Caco-2 (cell line): ENCODE measurements at regions not wholly inside any gene's neighbourhood (a gene's known extent, or its start where the extent isn't known, plus 50 kb on each side); places are given as distances from the start of the nearest gene placed in this dataset.

Source experiments
- BruUV-seq: library from RNA; stranded (reverse); fragments of 400-500 nt; replicated peaks from 2 replicates; lab custom pipeline; 2021; lab: Mats Ljungman, UMichigan
- CTCF ChIA-PET: fragments of 300-600 bp; sonication (Branson Sonifier 250); formaldehyde crosslinking; loops from one replicate; lab custom pipeline; 2022; ENCODE audit warnings: antibody characterized with exemption; lab: Charles Lee
- POLR2A ChIA-PET: fragments of 300-600 bp; sonication (Branson Sonifier 250); formaldehyde crosslinking; loops from one replicate; lab custom pipeline; 2022; ENCODE audit warnings: antibody characterized with exemption; lab: Charles Lee
- DNase-seq, 2 experiments: peaks; one replicate each; pipeline versions ENCODE4 v3.0.0 to v3.0.0-alpha.2; 2020 to 2022
- H3K27me3 ChIP-seq: replicated peaks from 2 replicates; pipeline ENCODE4 v1.6.0; 2011; ENCODE audit warnings: low read length; ENCODE audit not compliant: control insufficient read depth, insufficient read depth
- H3K36me3 ChIP-seq: 2 replicates; pipeline ENCODE4 v1.5.1; 2011; ENCODE audit warnings: low read length; ENCODE audit not compliant: control insufficient read depth, insufficient read depth
- H3K4me1 ChIP-seq: fragments of 250-450 bp; sonication (Bioruptor Pico); 2 replicates; pipeline ENCODE4 v1.5.1; 2020; ENCODE audit warnings: mild to moderate bottlenecking
- H3K4me3 ChIP-seq: 2 replicates; pipeline ENCODE4 v1.5.1; 2011; ENCODE audit warnings: low read depth, mild to moderate bottlenecking, control low read depth, low read length
- H3K9me3 ChIP-seq: fragments of 250-450 bp; sonication (Bioruptor Pico); 2 replicates; pipeline ENCODE4 v1.5.1; 2020; ENCODE audit warnings: mild to moderate bottlenecking, moderate library complexity
- H3K27ac Mint-ChIP-seq: one replicate; pipeline ENCODE4 v1.8.0; 2022; ENCODE audit warnings: mixed read lengths; ENCODE audit not compliant: unreplicated experiment
- H3K27me3 Mint-ChIP-seq: one replicate; pipeline ENCODE4 v1.8.0; 2022; ENCODE audit warnings: mixed read lengths; ENCODE audit not compliant: insufficient read depth, unreplicated experiment
- H3K36me3 Mint-ChIP-seq: one replicate; pipeline ENCODE4 v1.8.0; 2022; ENCODE audit warnings: mild to moderate bottlenecking, mixed read lengths; ENCODE audit not compliant: insufficient read depth, unreplicated experiment
- H3K4me1 Mint-ChIP-seq: one replicate; pipeline ENCODE4 v1.8.0; 2022; ENCODE audit warnings: low read depth, mixed read lengths; ENCODE audit not compliant: unreplicated experiment
- H3K4me3 Mint-ChIP-seq: one replicate; pipeline ENCODE4 v1.8.0; 2022; ENCODE audit warnings: mild to moderate bottlenecking, moderate library complexity, mixed read lengths; ENCODE audit not compliant: unreplicated experiment
- H3K9me3 Mint-ChIP-seq: one replicate; pipeline ENCODE4 v1.8.0; 2022; ENCODE audit warnings: mixed read lengths; ENCODE audit not compliant: unreplicated experiment
- CTCF ChIP-seq, 2 experiments: fragments of 200-600 bp in 1 of 2; IDR thresholded peaks; 1 replicate in 1 of 2; 2 replicates in 1 of 2; pipeline versions ENCODE4 v1.5.1 to v1.8.0; 2011 to 2022; ENCODE audit warnings: antibody characterized with exemption in 1 of 2, control low read depth in 1 of 2, inconsistent platforms in 1 of 2, low read depth in 1 of 2, low read length in 1 of 2, mild to moderate bottlenecking in 1 of 2, moderate library complexity in 1 of 2; ENCODE audit not compliant: insufficient read depth in 1 of 2, severe bottlenecking in 1 of 2, unreplicated experiment in 1 of 2
- intact Hi-C: fragments of 100-400 bp; cut with micrococcal nuclease; formaldehyde crosslinking; loops from one replicate; pipeline ENCODE4 v1.10.0; 2022; ENCODE audit not compliant: unreplicated experiment

GRCh38 chr13:21901811-21902708, 231.2 kb downstream of the FGF9 start:
- POLR2A ChIA-PET = no interaction called here
- no peaks in the 10 kb centered on the region for H3K27me3 ChIP-seq
- Mint-ChIP-seq H3K27ac (no peak overlapping the region), H3K4me3 (no peak overlapping the region), H3K4me1 (peaks cover 12% of the 10 kb centered on the region), H3K36me3 (no peaks in the 10 kb centered on the region), H3K27me3 (no peaks in the 10 kb centered on the region), H3K9me3 (no peaks in the 10 kb centered on the region)
- intact Hi-C loops = no loop called here
- H3K9me3 ChIP-seq = no peaks in the 10 kb centered on the region
- H3K4me3 ChIP-seq = no peak overlapping the region
- DNase-seq = no peak
- TF ChIP-seq CTCF (IDR thresholded peaks at IDR 0.05; ENCODE audit: insufficient read depth in 1 of 2, low read depth in 1 of 2, low read length in 1 of 2, severe bottlenecking in 1 of 2, unreplicated experiment in 1 of 2) = no peak
- H3K4me1 ChIP-seq = peaks cover 8% of the 10 kb centered on the region; the same call in 1 of the 2 replicates
- no peaks in the 10 kb centered on the region for H3K36me3 ChIP-seq
- BruUV-seq = no TSS peak
- CTCF ChIA-PET = no interaction called here

- BruUV-seq = no TSS peak
- POLR2A ChIA-PET = no interaction called here
- intact Hi-C loops = no loop called here
These were observed 231.8 kb downstream of the FGF9 start for GRCh38 chr13:21902709-21903098.

GRCh38 chr13:21905486-21905885, 234.6 kb downstream of the FGF9 start:
- Mint-ChIP-seq H3K27me3 (no peaks in the 10 kb centered on the region), H3K36me3 (no peaks in the 10 kb centered on the region), H3K9me3 (no peaks in the 10 kb centered on the region), H3K4me1 (no peaks in the 10 kb centered on the region), H3K4me3 (no peak overlapping the region), H3K27ac (no peak overlapping the region)
- no peak for TF ChIP-seq CTCF (IDR thresholded peaks at IDR 0.05; ENCODE audit: insufficient read depth in 1 of 2, low read depth in 1 of 2, low read length in 1 of 2, severe bottlenecking in 1 of 2, unreplicated experiment in 1 of 2)
- no peaks in the 10 kb centered on the region for H3K36me3 ChIP-seq
- ChIA-PET CTCF (no interaction called here), POLR2A (no interaction called here)
- H3K9me3 ChIP-seq = no peaks in the 10 kb centered on the region
- no TSS peak for BruUV-seq
- no peaks in the 10 kb centered on the region for H3K27me3 ChIP-seq
- no peak overlapping the region for H3K4me3 ChIP-seq
- intact Hi-C loops = no loop called here
- H3K4me1 ChIP-seq = no peaks in the 10 kb centered on the region
- no peak for DNase-seq

More at GRCh38 chr13:21902709-21903098, 231.8 kb downstream of the FGF9 start:
- Mint-ChIP-seq H3K9me3 (no peaks in the 10 kb centered on the region), H3K27ac (no peak overlapping the region), H3K36me3 (no peaks in the 10 kb centered on the region), H3K27me3 (no peaks in the 10 kb centered on the region), H3K4me1 (peaks cover 12% of the 10 kb centered on the region), H3K4me3 (no peak overlapping the region)
- CTCF ChIA-PET = no interaction called here
- no peaks in the 10 kb centered on the region for H3K36me3 ChIP-seq
- no peak for TF ChIP-seq CTCF (IDR thresholded peaks at IDR 0.05; ENCODE audit: insufficient read depth in 1 of 2, low read depth in 1 of 2, low read length in 1 of 2, severe bottlenecking in 1 of 2, unreplicated experiment in 1 of 2)
- DNase-seq = no peak
- no peaks in the 10 kb centered on the region for H3K27me3 ChIP-seq
- peaks cover 8% of the 10 kb centered on the region; the same call in 1 of the 2 replicates for H3K4me1 ChIP-seq
- no peaks in the 10 kb centered on the region for H3K9me3 ChIP-seq
- H3K4me3 ChIP-seq = no peak overlapping the region
